Type B pancreatic cell (in vitro differentiated cells): ENCODE measurements at regions not wholly inside any gene's neighbourhood (a gene's known extent, or its start where the extent isn't known, plus 50 kb on each side); places are given as distances from the start of the nearest gene placed in this dataset.
A peak's percentile ranks its signal among the peaks of the same experiment; 100 is the strongest.

Experiments used
- DNase-seq: peaks from one replicate; pipeline ENCODE4 v3.0.0; 2021; ENCODE audit warnings: mixed read lengths; ENCODE audit not compliant: unreplicated experiment; ENCODE audit errors: extremely low spot score
- H3K27ac Mint-ChIP-seq: 2 replicates; pipeline ENCODE4 v1.8.0; 2021; ENCODE audit warnings: mild to moderate bottlenecking, mixed read lengths
- H3K27me3 Mint-ChIP-seq: 2 replicates; pipeline ENCODE4 v1.8.0; 2021; ENCODE audit warnings: mixed read lengths
- H3K36me3 Mint-ChIP-seq: 2 replicates; pipeline ENCODE4 v1.8.0; 2021; ENCODE audit warnings: mixed read lengths
- H3K4me1 Mint-ChIP-seq: one replicate; pipeline ENCODE4 v1.8.0; 2021; ENCODE audit warnings: mixed read lengths; ENCODE audit not compliant: unreplicated experiment
- H3K4me3 Mint-ChIP-seq: 2 replicates; pipeline ENCODE4 v1.8.0; 2021; ENCODE audit warnings: mild to moderate bottlenecking, mixed read lengths
- H3K9me3 Mint-ChIP-seq: 2 replicates; pipeline ENCODE4 v1.8.0; 2021; ENCODE audit warnings: mixed read lengths
- CTCF ChIP-seq: fragments of 200-600 bp; sonication (generic); conservative IDR thresholded peaks from 2 replicates; pipeline ENCODE4 v1.5.0; 2021; ENCODE audit warnings: antibody characterized with exemption, mild to moderate bottlenecking

- Mint-ChIP-seq H3K36me3 (no peaks in the 10 kb centered on the region), H3K27me3 (peaks cover 4% of the 10 kb centered on the region), H3K4me3 (no peak overlapping the region), H3K27ac (peak overlapping the region; percentile 17), H3K4me1 (no peaks in the 10 kb centered on the region), H3K9me3 (peaks cover 6% of the 10 kb centered on the region)
- no peak for DNase-seq
- no peak for TF ChIP-seq CTCF
These were observed 230.6 kb upstream of the CPEB2 start for GRCh38 chr4:14771504-14772175.

- no peaks in the 10 kb centered on the region for H3K36me3 Mint-ChIP-seq
- no peaks in the 10 kb centered on the region for H3K4me1 Mint-ChIP-seq
- TF ChIP-seq CTCF = no peak
- no peak overlapping the region for H3K4me3 Mint-ChIP-seq
- no peaks in the 10 kb centered on the region for H3K27me3 Mint-ChIP-seq
- DNase-seq = no peak
- peaks cover 6% of the 10 kb centered on the region for H3K9me3 Mint-ChIP-seq
- H3K27ac Mint-ChIP-seq = no peak overlapping the region
These were observed 229.9 kb upstream of the CPEB2 start for GRCh38 chr4:14772388-14772787.

GRCh38 chr4:14783011-14783877 lies 219.0 kb upstream of the CPEB2 start:
- DNase-seq = no peak
- no peak overlapping the region for H3K4me3 Mint-ChIP-seq
- H3K27me3 Mint-ChIP-seq = no peaks in the 10 kb centered on the region
- no peaks in the 10 kb centered on the region for H3K36me3 Mint-ChIP-seq
- H3K4me1 Mint-ChIP-seq = no peaks in the 10 kb centered on the region
- no peaks in the 10 kb centered on the region for H3K9me3 Mint-ChIP-seq
- TF ChIP-seq CTCF = no peak
- no peak overlapping the region for H3K27ac Mint-ChIP-seq

- no peaks in the 10 kb centered on the region for H3K36me3 Mint-ChIP-seq
- no peaks in the 10 kb centered on the region for H3K27me3 Mint-ChIP-seq
- no peaks in the 10 kb centered on the region for H3K9me3 Mint-ChIP-seq
- TF ChIP-seq CTCF = no peak
- no peak overlapping the region for H3K4me3 Mint-ChIP-seq
- DNase-seq = no peak
- H3K27ac Mint-ChIP-seq = no peak overlapping the region
- no peaks in the 10 kb centered on the region for H3K4me1 Mint-ChIP-seq
These were observed 215.1 kb upstream of the CPEB2 start for GRCh38 chr4:14787221-14787620.

GRCh38 chr4:14787894-14788293 lies 214.4 kb upstream of the CPEB2 start:
- no peak for DNase-seq
- H3K9me3 Mint-ChIP-seq = no peaks in the 10 kb centered on the region
- H3K4me3 Mint-ChIP-seq = no peak overlapping the region

More at GRCh38 chr4:14787894-14788293, 214.4 kb upstream of the CPEB2 start:
- no peaks in the 10 kb centered on the region for H3K4me1 Mint-ChIP-seq
- peak; percentile 62 for TF ChIP-seq CTCF
- H3K27ac Mint-ChIP-seq = no peak overlapping the region
- no peaks in the 10 kb centered on the region for H3K27me3 Mint-ChIP-seq
- H3K36me3 Mint-ChIP-seq = no peaks in the 10 kb centered on the region
